ENCODE measurements at regions not wholly inside any gene's neighbourhood (a gene's known extent, or its start where the extent isn't known, plus 50 kb on each side); places are given as distances from the start of the nearest gene placed in this dataset.

GRCh38 chr11:122020902-122021301 lies 95.1 kb downstream of the BLID start:
- no peaks in the 10 kb centered on the region for H3K4me1 ChIP-seq
- peak in 1 of 2 donors; percentile 21 for TF ChIP-seq CTCF (IDR thresholded peaks at IDR 0.05)
- DNase-seq = peak in 1 of 4 donors; percentile 35
- peak; percentile 15 for ATAC-seq
- intact Hi-C loops (cut with DNase I) = no loop called here
- H3K9me3 ChIP-seq = no peaks in the 10 kb centered on the region
- H3K4me3 ChIP-seq = no peak overlapping the region
- no peaks in the 10 kb centered on the region for H3K36me3 ChIP-seq
- H3K27ac ChIP-seq = no peak overlapping the region
- H3K27me3 ChIP-seq = no peaks in the 10 kb centered on the region

- no peaks in the 10 kb centered on the region for H3K36me3 ChIP-seq
- no peaks in the 10 kb centered on the region for H3K4me1 ChIP-seq
- no peak overlapping the region for H3K4me3 ChIP-seq
- intact Hi-C loops (cut with DNase I) = no loop called here
- TF ChIP-seq CTCF (IDR thresholded peaks at IDR 0.05) = no peak
- no peak overlapping the region for H3K27ac ChIP-seq
- no peaks in the 10 kb centered on the region for H3K27me3 ChIP-seq
- ATAC-seq = peak; percentile 94
- DNase-seq = no peak
- no peaks in the 10 kb centered on the region for H3K9me3 ChIP-seq
These were observed 95.9 kb downstream of the BLID start for GRCh38 chr11:122019908-122020694.

GRCh38 chr11:122007601-122008071 lies 108.4 kb downstream of the BLID start:
- no peak for TF ChIP-seq CTCF (IDR thresholded peaks at IDR 0.05)
- H3K4me1 ChIP-seq = no peaks in the 10 kb centered on the region
- DNase-seq = peak in 1 of 4 donors; percentile 17
- H3K27me3 ChIP-seq = no peaks in the 10 kb centered on the region
- no peak for ATAC-seq
- no peaks in the 10 kb centered on the region for H3K9me3 ChIP-seq
- no peak overlapping the region for H3K4me3 ChIP-seq
- no peak overlapping the region for H3K27ac ChIP-seq
- H3K36me3 ChIP-seq = no peaks in the 10 kb centered on the region
- intact Hi-C loops (cut with DNase I) = no loop called here

- H3K4me1 ChIP-seq = no peaks in the 10 kb centered on the region
- H3K9me3 ChIP-seq = no peaks in the 10 kb centered on the region
- no peaks in the 10 kb centered on the region for H3K27me3 ChIP-seq
- no peak overlapping the region for H3K27ac ChIP-seq
- DNase-seq (no peak), ATAC-seq (no peak)
- intact Hi-C loops (cut with DNase I) = no loop called here
- no peak overlapping the region for H3K4me3 ChIP-seq
- TF ChIP-seq CTCF (IDR thresholded peaks at IDR 0.05) = no peak
- H3K36me3 ChIP-seq = no peaks in the 10 kb centered on the region
These were observed 111.6 kb downstream of the BLID start for GRCh38 chr11:122004446-122004845.

GRCh38 chr11:122002926-122003325 lies 113.1 kb downstream of the BLID start:
- ATAC-seq (no peak), DNase-seq (no peak)
- intact Hi-C loops (cut with DNase I) = no loop called here
- TF ChIP-seq CTCF (IDR thresholded peaks at IDR 0.05) = no peak
- H3K27me3 ChIP-seq = no peaks in the 10 kb centered on the region
- no peaks in the 10 kb centered on the region for H3K4me1 ChIP-seq
- no peak overlapping the region for H3K4me3 ChIP-seq
- H3K36me3 ChIP-seq = no peaks in the 10 kb centered on the region
- H3K9me3 ChIP-seq = no peaks in the 10 kb centered on the region
- no peak overlapping the region for H3K27ac ChIP-seq
